Stimulated activated CD4-positive, alpha-beta T cell treated with anti-CD3 and anti-CD28 coated beads, Interleukin-12 subunit alpha, Interleukin-12 subunit beta, amount 100 ng/mL, for 48 hours (primary cell): ENCODE measurements at regions not wholly inside any gene's neighbourhood (a gene's known extent, or its start where the extent isn't known, plus 50 kb on each side); places are given as distances from the start of the nearest gene placed in this dataset.

Experiments
- DNase-seq, 3 donors: peaks; one replicate each; pipeline ENCODE4 v3.0.0-alpha.2; 2020; ENCODE audit warnings: low read depth in 2 of 3, low spot score in 1 of 3

- DNase-seq = no peak
These were observed 493.0 kb upstream of the NR2F2 start for GRCh38 chr15:95837341-95838004.

GRCh38 chr15:95839367-95839782, 491.1 kb upstream of the NR2F2 start:
- no peak for DNase-seq

- DNase-seq = no peak
These were observed 490.5 kb upstream of the NR2F2 start for GRCh38 chr15:95840004-95840403.

- DNase-seq = no peak
These were observed 489.6 kb upstream of the NR2F2 start for GRCh38 chr15:95840855-95841254.

GRCh38 chr15:95842576-95842975, 487.9 kb upstream of the NR2F2 start:
- DNase-seq = no peak

GRCh38 chr15:95843241-95843910, 487.1 kb upstream of the NR2F2 start:
- no peak for DNase-seq

GRCh38 chr15:95845862-95846515, 484.5 kb upstream of the NR2F2 start:
- no peak for DNase-seq

GRCh38 chr15:95848126-95848525, 482.4 kb upstream of the NR2F2 start:
- no peak for DNase-seq

- DNase-seq = no peak
These were observed 479.7 kb upstream of the NR2F2 start for GRCh38 chr15:95850837-95851236.

GRCh38 chr15:95853350-95853749, 477.1 kb upstream of the NR2F2 start:
- no peak for DNase-seq

- no peak for DNase-seq
These were observed 473.3 kb upstream of the NR2F2 start for GRCh38 chr15:95857124-95857757.

- DNase-seq = no peak
These were observed 472.7 kb upstream of the NR2F2 start for GRCh38 chr15:95857758-95858157.

- no peak for DNase-seq
These were observed 470.1 kb upstream of the NR2F2 start for GRCh38 chr15:95860406-95860805.

- DNase-seq = no peak
These were observed 466.0 kb upstream of the NR2F2 start for GRCh38 chr15:95864467-95864886.

GRCh38 chr15:95865330-95865739, 465.2 kb upstream of the NR2F2 start:
- no peak for DNase-seq

- no peak for DNase-seq
These were observed 463.6 kb upstream of the NR2F2 start for GRCh38 chr15:95866711-95867440.

- no peak for DNase-seq
These were observed 462.1 kb upstream of the NR2F2 start for GRCh38 chr15:95868450-95868849.

GRCh38 chr15:95868970-95869369, 461.5 kb upstream of the NR2F2 start:
- no peak for DNase-seq

GRCh38 chr15:95869920-95870319, 460.6 kb upstream of the NR2F2 start:
- DNase-seq = no peak

- DNase-seq = no peak
These were observed 458.1 kb upstream of the NR2F2 start for GRCh38 chr15:95872366-95872771.

GRCh38 chr15:95874637-95875036, 455.9 kb upstream of the NR2F2 start:
- DNase-seq = no peak
